WTC11 (cell line): ENCODE measurements at regions not wholly inside any gene's neighbourhood (a gene's known extent, or its start where the extent isn't known, plus 50 kb on each side); places are given as distances from the start of the nearest gene placed in this dataset.

ENCODE experiments used
- CBFB ChIP-seq: sonication (generic); formaldehyde crosslinking; IDR thresholded peaks from 2 replicates; pipeline ENCODE4 v1.8.1; 2022; ENCODE audit warnings: mild to moderate bottlenecking, low read depth, missing genetic modification reagents
- CREB1 ChIP-seq: sonication (generic); formaldehyde crosslinking; IDR thresholded peaks from 2 replicates; pipeline ENCODE4 v1.8.0; 2023; ENCODE audit warnings: mild to moderate bottlenecking, missing genetic modification reagents
- CTCF ChIP-seq: fragments of 200-600 bp; IDR thresholded peaks from 2 replicates; pipeline ENCODE4 v1.8.0; 2022; ENCODE audit warnings: antibody characterized with exemption
- ESRRA ChIP-seq: sonication (generic); formaldehyde crosslinking; IDR thresholded peaks from 2 replicates; pipeline ENCODE4 v1.8.1; 2022; ENCODE audit warnings: mild to moderate bottlenecking, missing genetic modification reagents, borderline replicate concordance
- FOXK1 ChIP-seq: sonication (generic); formaldehyde crosslinking; IDR thresholded peaks from 2 replicates; pipeline ENCODE4 v1.8.0; 2022; ENCODE audit warnings: mild to moderate bottlenecking, moderate library complexity, missing genetic modification reagents
- TP53 ChIP-seq: sonication (generic); formaldehyde crosslinking; IDR thresholded peaks from 2 replicates; pipeline ENCODE4 v1.8.1; 2023; ENCODE audit warnings: mild to moderate bottlenecking, missing genetic modification reagents
- ZBTB43 ChIP-seq: sonication (generic); formaldehyde crosslinking; IDR thresholded peaks from 2 replicates; pipeline ENCODE4 v1.8.1; 2023; ENCODE audit warnings: mild to moderate bottlenecking, missing genetic modification reagents
- TF ChIP-seq, protein P1 (sequence below): sonication (generic); formaldehyde crosslinking; IDR thresholded peaks from 2 replicates; pipeline ENCODE4 v1.8.1; 2023; ENCODE audit warnings: mild to moderate bottlenecking, missing genetic modification reagents, borderline replicate concordance
- TF ChIP-seq, protein P2 (sequence below): sonication (generic); formaldehyde crosslinking; IDR thresholded peaks from 2 replicates; pipeline ENCODE4 v1.8.1; 2022; ENCODE audit warnings: low read depth, missing genetic modification reagents, borderline replicate concordance
- TF ChIP-seq, protein P3 (sequence below): fragments of 250-450 bp; sonication (Bioruptor Pico); IDR thresholded peaks from 2 replicates; pipeline ENCODE4 v1.9.0; 2021; ENCODE audit warnings: moderate library complexity, mild to moderate bottlenecking, inconsistent platforms, borderline replicate concordance

GRCh38 chr10:92763634-92764155, 73.9 kb downstream of the HHEX start:
- no peak for TF ChIP-seq CBFB (CRISPR knock-in tag)
- TF ChIP-seq, protein P1, sequence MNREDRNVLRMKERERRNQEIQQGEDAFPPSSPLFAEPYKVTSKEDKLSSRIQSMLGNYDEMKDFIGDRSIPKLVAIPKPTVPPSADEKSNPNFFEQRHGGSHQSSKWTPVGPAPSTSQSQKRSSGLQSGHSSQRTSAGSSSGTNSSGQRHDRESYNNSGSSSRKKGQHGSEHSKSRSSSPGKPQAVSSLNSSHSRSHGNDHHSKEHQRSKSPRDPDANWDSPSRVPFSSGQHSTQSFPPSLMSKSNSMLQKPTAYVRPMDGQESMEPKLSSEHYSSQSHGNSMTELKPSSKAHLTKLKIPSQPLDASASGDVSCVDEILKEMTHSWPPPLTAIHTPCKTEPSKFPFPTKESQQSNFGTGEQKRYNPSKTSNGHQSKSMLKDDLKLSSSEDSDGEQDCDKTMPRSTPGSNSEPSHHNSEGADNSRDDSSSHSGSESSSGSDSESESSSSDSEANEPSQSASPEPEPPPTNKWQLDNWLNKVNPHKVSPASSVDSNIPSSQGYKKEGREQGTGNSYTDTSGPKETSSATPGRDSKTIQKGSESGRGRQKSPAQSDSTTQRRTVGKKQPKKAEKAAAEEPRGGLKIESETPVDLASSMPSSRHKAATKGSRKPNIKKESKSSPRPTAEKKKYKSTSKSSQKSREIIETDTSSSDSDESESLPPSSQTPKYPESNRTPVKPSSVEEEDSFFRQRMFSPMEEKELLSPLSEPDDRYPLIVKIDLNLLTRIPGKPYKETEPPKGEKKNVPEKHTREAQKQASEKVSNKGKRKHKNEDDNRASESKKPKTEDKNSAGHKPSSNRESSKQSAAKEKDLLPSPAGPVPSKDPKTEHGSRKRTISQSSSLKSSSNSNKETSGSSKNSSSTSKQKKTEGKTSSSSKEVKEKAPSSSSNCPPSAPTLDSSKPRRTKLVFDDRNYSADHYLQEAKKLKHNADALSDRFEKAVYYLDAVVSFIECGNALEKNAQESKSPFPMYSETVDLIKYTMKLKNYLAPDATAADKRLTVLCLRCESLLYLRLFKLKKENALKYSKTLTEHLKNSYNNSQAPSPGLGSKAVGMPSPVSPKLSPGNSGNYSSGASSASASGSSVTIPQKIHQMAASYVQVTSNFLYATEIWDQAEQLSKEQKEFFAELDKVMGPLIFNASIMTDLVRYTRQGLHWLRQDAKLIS (CRISPR knock-in tag) = no peak
- no peak for TF ChIP-seq ESRRA
- no peak for TF ChIP-seq FOXK1 (CRISPR knock-in tag)
- no peak for TF ChIP-seq CTCF
- no peak for TF ChIP-seq CREB1
- TF ChIP-seq ZBTB43 (CRISPR knock-in tag) = no peak
- TF ChIP-seq TP53 = no peak
- TF ChIP-seq, protein P2, sequence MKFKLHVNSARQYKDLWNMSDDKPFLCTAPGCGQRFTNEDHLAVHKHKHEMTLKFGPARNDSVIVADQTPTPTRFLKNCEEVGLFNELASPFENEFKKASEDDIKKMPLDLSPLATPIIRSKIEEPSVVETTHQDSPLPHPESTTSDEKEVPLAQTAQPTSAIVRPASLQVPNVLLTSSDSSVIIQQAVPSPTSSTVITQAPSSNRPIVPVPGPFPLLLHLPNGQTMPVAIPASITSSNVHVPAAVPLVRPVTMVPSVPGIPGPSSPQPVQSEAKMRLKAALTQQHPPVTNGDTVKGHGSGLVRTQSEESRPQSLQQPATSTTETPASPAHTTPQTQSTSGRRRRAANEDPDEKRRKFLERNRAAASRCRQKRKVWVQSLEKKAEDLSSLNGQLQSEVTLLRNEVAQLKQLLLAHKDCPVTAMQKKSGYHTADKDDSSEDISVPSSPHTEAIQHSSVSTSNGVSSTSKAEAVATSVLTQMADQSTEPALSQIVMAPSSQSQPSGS (CRISPR knock-in tag) = no peak
- TF ChIP-seq, protein P3, sequence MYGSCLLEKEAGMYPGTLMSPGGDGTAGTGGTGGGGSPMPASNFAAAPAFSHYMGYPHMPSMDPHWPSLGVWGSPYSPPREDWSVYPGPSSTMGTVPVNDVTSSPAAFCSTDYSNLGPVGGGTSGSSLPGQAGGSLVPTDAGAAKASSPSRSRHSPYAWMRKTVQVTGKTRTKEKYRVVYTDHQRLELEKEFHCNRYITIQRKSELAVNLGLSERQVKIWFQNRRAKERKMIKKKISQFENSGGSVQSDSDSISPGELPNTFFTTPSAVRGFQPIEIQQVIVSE (CRISPR knock-in tag) = no peak
